D721Med (cell line): ENCODE measurements at regions not wholly inside any gene's neighbourhood (a gene's known extent, or its start where the extent isn't known, plus 50 kb on each side); places are given as distances from the start of the nearest gene placed in this dataset.

Source experiments
- DNase-seq: peaks from one replicate; pipeline ENCODE4 v3.0.0; 2011; ENCODE audit warnings: low spot score; ENCODE audit not compliant: insufficient read length
- FAIRE-seq: peaks from 2 replicates; lab custom pipeline; 2011; peaks lifted over from hg19 to GRCh38; lab: Jason Lieb, UNC
- CTCF ChIP-seq: IDR thresholded peaks from 2 replicates; pipeline ENCODE4 v1.5.1; 2012; ENCODE audit warnings: mild to moderate bottlenecking, control low read depth; ENCODE audit not compliant: insufficient read depth; ENCODE audit errors: missing control alignments

DNA sequence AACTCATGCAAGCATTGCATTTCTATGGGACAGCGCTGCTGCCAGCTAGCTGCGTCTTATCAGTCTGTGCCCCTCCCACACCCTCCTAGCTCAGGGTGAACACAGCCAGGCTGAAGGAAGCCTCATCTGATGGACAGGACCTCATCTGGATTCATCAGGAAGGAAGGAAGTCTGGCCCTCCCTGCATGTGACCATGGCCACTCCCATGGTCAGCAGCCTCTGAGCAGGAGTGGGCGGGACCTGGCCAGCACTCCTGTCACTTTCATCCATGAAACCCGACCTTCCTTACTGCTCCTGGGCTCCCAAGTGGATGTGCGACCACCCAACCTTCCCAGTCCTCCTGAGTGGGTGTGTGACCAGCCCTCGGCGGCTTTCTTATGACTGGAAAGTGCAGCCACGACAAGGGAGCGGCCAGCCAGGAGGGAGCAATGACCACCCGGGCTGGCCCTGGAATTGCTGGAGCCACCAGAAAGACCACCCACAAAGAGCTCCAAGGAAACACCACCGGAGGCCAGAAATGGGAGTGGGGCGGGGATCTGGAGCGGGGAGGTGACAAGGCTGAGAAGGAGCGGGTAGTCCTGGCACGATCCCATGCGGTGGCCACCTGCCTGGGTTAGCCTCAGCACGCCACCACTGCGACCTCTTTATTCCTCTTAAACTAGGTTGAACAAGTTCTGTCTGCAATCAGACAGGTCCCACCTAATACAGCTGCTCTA, 241.2 kb downstream of the TTLL2 start:
- FAIRE-seq (no peak), DNase-seq (no peak)
- no peak for TF ChIP-seq CTCF

DNA sequence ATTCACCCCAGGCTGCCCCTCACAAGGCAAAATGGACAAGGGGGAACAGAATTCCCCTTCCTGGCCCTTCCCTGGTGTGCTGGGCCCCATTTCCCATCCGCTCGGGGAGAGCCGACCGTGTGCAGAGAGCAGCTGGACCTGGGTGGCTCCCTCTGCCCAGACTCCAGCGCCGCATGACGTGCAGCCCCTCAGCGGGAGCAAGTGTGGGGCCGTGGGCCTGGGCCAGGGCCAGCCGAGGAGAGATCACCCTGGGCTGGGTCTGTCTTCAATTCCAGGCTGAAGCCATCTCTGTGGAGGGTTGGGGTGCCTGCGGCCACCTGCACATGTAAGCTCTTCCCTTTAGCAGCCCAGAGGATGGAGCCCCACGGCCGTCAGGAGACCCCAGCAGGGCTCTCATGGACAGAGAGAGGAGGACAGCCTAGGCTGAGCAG, 241.8 kb downstream of the TTLL2 start:
- no peak for TF ChIP-seq CTCF
- DNase-seq: no peak
- FAIRE-seq: no peak

GRCh38 chr6:167567142-167568033, 242.5 kb downstream of the TTLL2 start:
- no peak for FAIRE-seq
- no peak for TF ChIP-seq CTCF

DNA sequence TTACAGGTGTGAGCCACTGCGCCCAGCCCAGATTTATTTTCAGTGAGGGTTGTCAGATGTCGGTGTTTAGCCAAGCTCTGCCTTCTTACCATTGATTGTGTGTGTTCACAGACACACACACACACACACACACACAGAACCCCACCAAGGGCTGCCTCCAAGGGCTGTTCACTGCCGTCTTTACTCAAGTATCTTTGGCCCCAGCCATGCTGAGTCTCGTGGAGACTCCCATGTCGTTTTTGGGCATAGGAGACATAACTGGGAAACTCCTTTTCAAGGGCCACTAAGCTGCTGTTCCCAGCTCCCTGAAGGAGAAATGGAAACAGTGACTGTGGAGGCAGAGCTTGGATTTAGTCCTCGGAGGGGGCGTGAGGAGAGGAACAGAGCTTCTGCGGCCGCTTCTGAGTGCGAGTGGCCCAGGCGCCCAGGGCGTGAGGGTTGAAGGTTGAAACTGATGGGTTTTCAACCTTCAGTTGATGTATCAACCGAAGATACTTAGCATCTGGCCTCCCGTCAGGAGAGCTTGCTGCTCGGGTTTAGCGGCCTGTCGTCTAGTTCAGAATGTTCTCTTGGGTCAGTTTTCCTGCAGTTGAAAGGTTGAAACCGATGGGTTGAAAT, 243.6 kb downstream of the TTLL2 start:
- FAIRE-seq (no peak), DNase-seq (no peak)
- no peak for TF ChIP-seq CTCF

More at GRCh38 chr6:167567142-167568033, 242.5 kb downstream of the TTLL2 start:
- DNase-seq: no peak

GRCh38 chr6:167569041-167569805, 244.3 kb downstream of the TTLL2 start:
- no peak for TF ChIP-seq CTCF
- DNase-seq (no peak), FAIRE-seq (no peak)

- DNase-seq (no peak), FAIRE-seq (no peak)
- no peak for TF ChIP-seq CTCF
These were observed 245.0 kb downstream of the TTLL2 start for GRCh38 chr6:167569879-167570278.
